Transverse colon (tissue), 4 donors: ENCODE measurements at regions not wholly inside any gene's neighbourhood (a gene's known extent, or its start where the extent isn't known, plus 50 kb on each side); places are given as distances from the start of the nearest gene placed in this dataset.

Experiments used
- POLR2AphosphoS5 ChIP-seq, 3 donors: sonication (generic); formaldehyde crosslinking; IDR thresholded peaks; one replicate each; pipeline ENCODE4 v1.6.1; 2016; ENCODE audit warnings: antibody characterized with exemption in 3 of 3
- TF ChIP-seq, protein P1 (sequence below), 5 experiments: fragments of 200-600 bp in 3 of 5; fragments of 450-650 bp in 2 of 5; sonication (generic) in 3 of 5; IDR thresholded peaks; 1 replicate in 2 of 5; 2 replicates in 3 of 5; pipeline ENCODE4 v1.5.1; 2016 to 2017; ENCODE audit warnings: antibody characterized with exemption in 5 of 5, inconsistent platforms in 3 of 5, mild to moderate bottlenecking in 2 of 5, moderate library complexity in 1 of 5

DNA sequence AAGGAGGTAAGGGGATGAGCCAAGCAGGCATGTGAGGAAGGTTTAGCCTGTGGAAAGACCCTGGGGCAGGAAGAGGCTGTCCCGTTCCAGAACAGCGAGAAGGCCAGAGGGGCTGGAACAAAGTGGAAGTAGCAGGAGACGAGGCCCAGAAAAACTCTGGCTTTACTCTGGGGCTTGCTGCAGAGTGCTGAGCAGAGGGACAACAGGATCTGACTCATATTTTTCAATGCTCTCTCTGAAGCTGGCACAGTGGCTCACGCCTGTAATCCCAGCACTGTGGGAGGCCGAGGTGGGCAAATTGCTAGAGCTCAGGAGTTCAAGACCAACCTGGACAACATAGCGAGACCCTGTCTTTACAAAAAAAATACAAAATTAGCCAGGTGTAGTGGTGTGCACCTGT is 52.4 kb upstream of the PAX7 start:
- TF ChIP-seq, protein P1, sequence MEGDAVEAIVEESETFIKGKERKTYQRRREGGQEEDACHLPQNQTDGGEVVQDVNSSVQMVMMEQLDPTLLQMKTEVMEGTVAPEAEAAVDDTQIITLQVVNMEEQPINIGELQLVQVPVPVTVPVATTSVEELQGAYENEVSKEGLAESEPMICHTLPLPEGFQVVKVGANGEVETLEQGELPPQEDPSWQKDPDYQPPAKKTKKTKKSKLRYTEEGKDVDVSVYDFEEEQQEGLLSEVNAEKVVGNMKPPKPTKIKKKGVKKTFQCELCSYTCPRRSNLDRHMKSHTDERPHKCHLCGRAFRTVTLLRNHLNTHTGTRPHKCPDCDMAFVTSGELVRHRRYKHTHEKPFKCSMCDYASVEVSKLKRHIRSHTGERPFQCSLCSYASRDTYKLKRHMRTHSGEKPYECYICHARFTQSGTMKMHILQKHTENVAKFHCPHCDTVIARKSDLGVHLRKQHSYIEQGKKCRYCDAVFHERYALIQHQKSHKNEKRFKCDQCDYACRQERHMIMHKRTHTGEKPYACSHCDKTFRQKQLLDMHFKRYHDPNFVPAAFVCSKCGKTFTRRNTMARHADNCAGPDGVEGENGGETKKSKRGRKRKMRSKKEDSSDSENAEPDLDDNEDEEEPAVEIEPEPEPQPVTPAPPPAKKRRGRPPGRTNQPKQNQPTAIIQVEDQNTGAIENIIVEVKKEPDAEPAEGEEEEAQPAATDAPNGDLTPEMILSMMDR (IDR thresholded peaks at IDR 0.05) = no peak
- no peak for TF ChIP-seq POLR2AphosphoS5 (IDR thresholded peaks at IDR 0.05)
